OCI-LY1 (cell line): ENCODE measurements at regions not wholly inside any gene's neighbourhood (a gene's known extent, or its start where the extent isn't known, plus 50 kb on each side); places are given as distances from the start of the nearest gene placed in this dataset.

Experiments
- CTCF ChIP-seq: fragments of 200-600 bp; sonication (generic), shearing (Covaris generic); IDR thresholded peaks from 2 replicates; pipeline ENCODE4 v1.5.1; 2017; ENCODE audit warnings: mild to moderate bottlenecking, antibody characterized with exemption, low read length, moderate library complexity, mixed read lengths
- EZH2 ChIP-seq: fragments of 200-600 bp; sonication (generic), shearing (Covaris generic); IDR thresholded peaks from 2 replicates; pipeline ENCODE4 v1.8.0; 2017; ENCODE audit warnings: borderline replicate concordance, mixed run types, mild to moderate bottlenecking, antibody characterized with exemption, low read length, moderate library complexity, mixed read lengths

DNA sequence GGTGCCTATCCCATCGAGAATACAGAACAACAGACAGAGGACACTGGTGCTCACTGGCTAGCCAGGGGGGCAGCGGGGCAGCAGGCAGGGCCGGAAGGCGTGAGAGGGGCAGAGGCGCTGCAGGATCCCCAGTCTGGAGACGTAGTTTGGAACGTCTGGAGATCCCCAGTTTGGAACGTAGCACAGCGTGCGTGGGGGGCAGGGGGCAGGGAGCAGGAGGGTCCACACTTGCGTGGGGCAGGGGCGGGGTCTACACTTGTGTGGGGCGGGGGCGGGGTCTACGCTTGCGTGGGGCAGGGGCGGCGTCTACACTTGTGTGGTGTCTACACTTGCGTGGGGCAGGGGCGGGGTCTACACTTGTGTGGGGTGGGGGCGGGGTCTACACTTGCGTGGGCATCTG, 107.2 kb downstream of the DACT2 start:
- TF ChIP-seq CTCF (no peak), EZH2 (no peak)
